Prostate gland (tissue), 2 donors: ENCODE measurements at regions not wholly inside any gene's neighbourhood (a gene's known extent, or its start where the extent isn't known, plus 50 kb on each side); places are given as distances from the start of the nearest gene placed in this dataset.

Source experiments
- DNase-seq: peaks from one replicate; pipeline ENCODE4 v3.0.0-alpha.2; 2019; ENCODE audit warnings: low spot score
- H3K27ac ChIP-seq, 2 donors: fragments of 200-600 bp; sonication (generic); 2 replicates each; pipeline ENCODE4 v1.5.1; 2017 to 2019
- H3K27me3 ChIP-seq: fragments of 200-600 bp; sonication (generic); replicated peaks from 2 replicates; pipeline ENCODE4 v1.5.1; 2019; ENCODE audit not compliant: insufficient read depth
- H3K36me3 ChIP-seq, 2 donors: fragments of 200-600 bp; sonication (generic); 1 replicate in 1 of 2; 2 replicates in 1 of 2; pipeline versions ENCODE4 v1.5.1 to v1.8.1; 2017 to 2019
- H3K4me1 ChIP-seq: fragments of 200-600 bp; sonication (generic); replicated peaks from 2 replicates; pipeline ENCODE4 v1.5.1; 2019
- H3K4me3 ChIP-seq, 2 donors: fragments of 200-600 bp; sonication (generic); 2 replicates each; pipeline ENCODE4 v1.5.1; 2017 to 2019
- H3K9me3 ChIP-seq: fragments of 200-600 bp; sonication (generic); 2 replicates; pipeline ENCODE4 v1.5.1; 2017
- CTCF ChIP-seq, 4 experiments: fragments of 200-600 bp in 2 of 4; fragments of 450-650 bp in 2 of 4; sonication (generic) in 2 of 4; IDR thresholded peaks; 1 replicate in 3 of 4; 2 replicates in 1 of 4; pipeline ENCODE4 v1.5.1; 2016 to 2019; ENCODE audit warnings: antibody characterized with exemption in 4 of 4, mild to moderate bottlenecking in 2 of 4, moderate library complexity in 2 of 4
- POLR2A ChIP-seq: fragments of 450-650 bp; IDR thresholded peaks from one replicate; pipeline ENCODE4 v1.6.1; 2016; ENCODE audit warnings: antibody characterized with exemption, mild to moderate bottlenecking
- POLR2AphosphoS5 ChIP-seq: sonication (generic); formaldehyde crosslinking; IDR thresholded peaks from one replicate; pipeline ENCODE4 v1.6.1; 2017; ENCODE audit warnings: antibody characterized with exemption
- WGBS: methylation state at CpG from one replicate; pipeline ENCODE4 v1.1.5; 2018; 5-methylcytosine and 5-hydroxymethylcytosine counted together
- intact Hi-C: fragments of 100-400 bp; cut with DNase I; formaldehyde crosslinking; loops from one replicate; pipeline ENCODE4 v1.14.2; 2022

GRCh38 chr19:14318873-14319272 is 62.4 kb upstream of the ADGRE5 start:
- Histone ChIP-seq H3K9me3 (no peaks in the 10 kb centered on the region), H3K4me3 (no peak overlapping the region), H3K27ac (no peak overlapping the region), H3K4me1 (no peaks in the 10 kb centered on the region), H3K27me3 (no peaks in the 10 kb centered on the region), H3K36me3 (no peaks in the 10 kb centered on the region)
- intact Hi-C loops = no loop called here
- no peak for DNase-seq
- TF ChIP-seq POLR2A (no peak), POLR2AphosphoS5 (no peak), CTCF (IDR thresholded peaks at IDR 0.05) (no peak)
- WGBS = 43% methylated on average over 12 of the region's 12 CpGs

- no peaks in the 10 kb centered on the region for H3K4me1 ChIP-seq
- 86% methylated on average over 21 of the region's 21 CpGs for WGBS
- H3K27me3 ChIP-seq = no peaks in the 10 kb centered on the region
- H3K4me3 ChIP-seq = no peak overlapping the region
- no peaks in the 10 kb centered on the region for H3K36me3 ChIP-seq
- H3K9me3 ChIP-seq = no peaks in the 10 kb centered on the region
- no peak for DNase-seq
- TF ChIP-seq CTCF (IDR thresholded peaks at IDR 0.05) (no peak), POLR2A (no peak), POLR2AphosphoS5 (no peak)
- intact Hi-C loops = no loop called here
- no peak overlapping the region for H3K27ac ChIP-seq
Measured at GRCh38 chr19:14317157-14317556, 64.1 kb upstream of the ADGRE5 start.

GRCh38 chr19:14315433-14315832 is 65.8 kb upstream of the ADGRE5 start:
- no peaks in the 10 kb centered on the region for H3K4me1 ChIP-seq
- intact Hi-C loops = no loop called here
- no peak overlapping the region for H3K27ac ChIP-seq
- no peaks in the 10 kb centered on the region for H3K9me3 ChIP-seq
- H3K36me3 ChIP-seq = no peaks in the 10 kb centered on the region
- no peak overlapping the region for H3K4me3 ChIP-seq
- no peak for DNase-seq
- H3K27me3 ChIP-seq = no peaks in the 10 kb centered on the region
- 89% methylated on average over 10 of the region's 10 CpGs for WGBS
- no peak for TF ChIP-seq POLR2A
- TF ChIP-seq POLR2AphosphoS5 = no peak
- no peak for TF ChIP-seq CTCF (IDR thresholded peaks at IDR 0.05)

DNA sequence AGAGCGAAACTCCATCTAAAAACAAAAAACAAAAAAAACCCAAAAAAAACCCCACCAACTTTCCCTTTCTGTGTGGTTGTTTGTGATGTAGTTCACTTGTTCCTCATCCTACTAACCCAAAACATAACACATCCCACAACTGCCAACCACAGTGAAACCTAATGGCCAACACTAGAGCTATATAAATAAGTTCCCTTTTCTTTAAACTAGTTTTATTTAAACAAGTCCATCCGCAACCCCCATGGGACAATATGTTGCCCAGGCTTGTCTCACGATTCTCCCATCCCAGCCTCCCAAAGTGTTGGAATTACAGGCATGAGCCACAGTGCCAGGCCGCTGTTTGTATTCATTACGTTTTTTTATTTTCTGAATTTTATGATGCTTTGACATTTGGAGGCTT is 71.2 kb upstream of the ADGRE5 start:
- no peak overlapping the region for H3K27ac ChIP-seq
- no peaks in the 10 kb centered on the region for H3K36me3 ChIP-seq
- intact Hi-C loops = no loop called here
- no peak overlapping the region for H3K4me3 ChIP-seq
- TF ChIP-seq POLR2A (no peak), CTCF (IDR thresholded peaks at IDR 0.05) (no peak), POLR2AphosphoS5 (no peak)
- H3K27me3 ChIP-seq = no peaks in the 10 kb centered on the region
- H3K4me1 ChIP-seq = no peaks in the 10 kb centered on the region
- no peaks in the 10 kb centered on the region for H3K9me3 ChIP-seq
- DNase-seq = no peak
- 46% methylated on average over 5 of the region's 5 CpGs for WGBS

GRCh38 chr19:14305706-14306105 is 75.5 kb upstream of the ADGRE5 start:
- Histone ChIP-seq H3K9me3 (no peaks in the 10 kb centered on the region), H3K4me3 (no peak overlapping the region), H3K4me1 (no peaks in the 10 kb centered on the region), H3K36me3 (no peaks in the 10 kb centered on the region), H3K27ac (no peak overlapping the region), H3K27me3 (no peaks in the 10 kb centered on the region)
- DNase-seq = no peak
- WGBS = 72% methylated on average over 6 of the region's 6 CpGs
- TF ChIP-seq POLR2AphosphoS5 (no peak), POLR2A (no peak), CTCF (IDR thresholded peaks at IDR 0.05) (no peak)
- intact Hi-C loops = no loop called here
